Endothelial cell (in vitro differentiated cells): ENCODE measurements at regions not wholly inside any gene's neighbourhood (a gene's known extent, or its start where the extent isn't known, plus 50 kb on each side); places are given as distances from the start of the nearest gene placed in this dataset.

Experiments used
- DNase-seq: peaks from one replicate; pipeline ENCODE4 v3.0.0; 2021; ENCODE audit warnings: low spot score
- H3K27ac Mint-ChIP-seq: one replicate; pipeline ENCODE4 v1.8.0; 2021; ENCODE audit warnings: mixed read lengths, inconsistent platforms; ENCODE audit not compliant: unreplicated experiment
- H3K27me3 Mint-ChIP-seq: one replicate; pipeline ENCODE4 v1.8.0; 2021; ENCODE audit warnings: mild to moderate bottlenecking, moderate library complexity, mixed read lengths, inconsistent platforms; ENCODE audit not compliant: unreplicated experiment
- H3K36me3 Mint-ChIP-seq: one replicate; pipeline ENCODE4 v1.8.0; 2021; ENCODE audit warnings: mild to moderate bottlenecking, low read depth, mixed read lengths, inconsistent platforms; ENCODE audit not compliant: unreplicated experiment
- H3K4me1 Mint-ChIP-seq: one replicate; pipeline ENCODE4 v1.8.0; 2021; ENCODE audit warnings: mild to moderate bottlenecking, mixed read lengths, inconsistent platforms; ENCODE audit not compliant: unreplicated experiment
- H3K4me3 Mint-ChIP-seq: one replicate; pipeline ENCODE4 v1.8.0; 2021; ENCODE audit warnings: mild to moderate bottlenecking, mixed read lengths, inconsistent platforms; ENCODE audit not compliant: unreplicated experiment
- H3K9me3 Mint-ChIP-seq: one replicate; pipeline ENCODE4 v1.8.0; 2021; ENCODE audit warnings: mixed read lengths, inconsistent platforms; ENCODE audit not compliant: unreplicated experiment
- TF ChIP-seq, protein P1 (sequence below): fragments of 200-600 bp; sonication (generic); IDR thresholded peaks from one replicate; pipeline ENCODE4 v1.5.0; 2021; ENCODE audit warnings: antibody characterized with exemption; ENCODE audit not compliant: unreplicated experiment

GRCh38 chr4:23219779-23220408 is 527.2 kb downstream of the GBA3 start:
- no peak for DNase-seq

GRCh38 chr4:23213198-23213597 is 520.5 kb downstream of the GBA3 start:
- no peak overlapping the region for H3K4me3 Mint-ChIP-seq
- TF ChIP-seq, protein P1, sequence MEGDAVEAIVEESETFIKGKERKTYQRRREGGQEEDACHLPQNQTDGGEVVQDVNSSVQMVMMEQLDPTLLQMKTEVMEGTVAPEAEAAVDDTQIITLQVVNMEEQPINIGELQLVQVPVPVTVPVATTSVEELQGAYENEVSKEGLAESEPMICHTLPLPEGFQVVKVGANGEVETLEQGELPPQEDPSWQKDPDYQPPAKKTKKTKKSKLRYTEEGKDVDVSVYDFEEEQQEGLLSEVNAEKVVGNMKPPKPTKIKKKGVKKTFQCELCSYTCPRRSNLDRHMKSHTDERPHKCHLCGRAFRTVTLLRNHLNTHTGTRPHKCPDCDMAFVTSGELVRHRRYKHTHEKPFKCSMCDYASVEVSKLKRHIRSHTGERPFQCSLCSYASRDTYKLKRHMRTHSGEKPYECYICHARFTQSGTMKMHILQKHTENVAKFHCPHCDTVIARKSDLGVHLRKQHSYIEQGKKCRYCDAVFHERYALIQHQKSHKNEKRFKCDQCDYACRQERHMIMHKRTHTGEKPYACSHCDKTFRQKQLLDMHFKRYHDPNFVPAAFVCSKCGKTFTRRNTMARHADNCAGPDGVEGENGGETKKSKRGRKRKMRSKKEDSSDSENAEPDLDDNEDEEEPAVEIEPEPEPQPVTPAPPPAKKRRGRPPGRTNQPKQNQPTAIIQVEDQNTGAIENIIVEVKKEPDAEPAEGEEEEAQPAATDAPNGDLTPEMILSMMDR, result no peak
- no peaks in the 10 kb centered on the region for H3K9me3 Mint-ChIP-seq
- no peak for DNase-seq
- H3K27me3 Mint-ChIP-seq, result no peaks in the 10 kb centered on the region
- no peak overlapping the region for H3K27ac Mint-ChIP-seq
- no peaks in the 10 kb centered on the region for H3K36me3 Mint-ChIP-seq
- H3K4me1 Mint-ChIP-seq, result no peaks in the 10 kb centered on the region

More at GRCh38 chr4:23219779-23220408, 527.2 kb downstream of the GBA3 start:
- H3K4me1 Mint-ChIP-seq, result peaks cover 3% of the 10 kb centered on the region
- no peaks in the 10 kb centered on the region for H3K27me3 Mint-ChIP-seq
- H3K27ac Mint-ChIP-seq, result no peak overlapping the region
- no peaks in the 10 kb centered on the region for H3K36me3 Mint-ChIP-seq
- H3K4me3 Mint-ChIP-seq, result no peak overlapping the region
- no peaks in the 10 kb centered on the region for H3K9me3 Mint-ChIP-seq
- TF ChIP-seq, protein P1, result no peak

DNA sequence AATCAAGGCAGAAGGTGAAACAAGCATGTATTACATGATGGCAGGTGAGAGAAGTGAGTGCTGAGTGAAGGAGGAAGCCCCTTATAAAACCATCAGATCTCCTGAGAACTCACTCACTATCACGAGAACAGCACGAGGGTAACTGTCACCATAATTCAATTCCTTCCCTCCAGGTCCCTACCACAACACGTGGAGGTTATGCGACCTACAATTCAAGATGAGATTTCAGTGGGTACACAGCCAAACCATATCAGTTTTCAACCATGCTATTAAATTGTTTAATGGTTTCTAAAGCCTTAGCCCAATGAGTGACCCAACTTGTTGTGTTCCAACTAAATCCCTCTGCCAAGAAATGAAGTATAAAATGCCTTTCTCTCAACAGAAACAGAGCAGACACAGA is 519.8 kb downstream of the GBA3 start:
- Mint-ChIP-seq H3K4me3 (no peak overlapping the region), H3K27ac (no peak overlapping the region), H3K27me3 (no peaks in the 10 kb centered on the region), H3K9me3 (no peaks in the 10 kb centered on the region), H3K4me1 (no peaks in the 10 kb centered on the region), H3K36me3 (no peaks in the 10 kb centered on the region)
- DNase-seq, result no peak
- TF ChIP-seq, protein P1, result no peak

GRCh38 chr4:23207059-23207458 is 514.3 kb downstream of the GBA3 start:
- H3K36me3 Mint-ChIP-seq, result no peaks in the 10 kb centered on the region
- no peaks in the 10 kb centered on the region for H3K9me3 Mint-ChIP-seq
- no peak for DNase-seq
- TF ChIP-seq, protein P1, result no peak
- no peak overlapping the region for H3K4me3 Mint-ChIP-seq
- H3K27ac Mint-ChIP-seq, result no peak overlapping the region
- H3K4me1 Mint-ChIP-seq, result no peaks in the 10 kb centered on the region
- no peaks in the 10 kb centered on the region for H3K27me3 Mint-ChIP-seq

- Mint-ChIP-seq H3K9me3 (no peaks in the 10 kb centered on the region), H3K27me3 (no peaks in the 10 kb centered on the region), H3K4me3 (no peak overlapping the region), H3K4me1 (no peaks in the 10 kb centered on the region), H3K27ac (no peak overlapping the region), H3K36me3 (no peaks in the 10 kb centered on the region)
- no peak for DNase-seq
- TF ChIP-seq, protein P1, result no peak
Observed at GRCh38 chr4:23202712-23203247, 510.0 kb downstream of the GBA3 start.
